C4-2B (cell line): ENCODE measurements at regions not wholly inside any gene's neighbourhood (a gene's known extent, or its start where the extent isn't known, plus 50 kb on each side); places are given as distances from the start of the nearest gene placed in this dataset.
"Not testable (repeated sequence)": the region's sequence is repeated elsewhere in the genome, so short reads cannot be mapped to it uniquely, and the experiment has no call there.

ENCODE experiments used
- H3K27ac ChIP-seq: fragments of 450-650 bp; 2 replicates; pipeline ENCODE4 v1.5.1; 2017
- CTCF ChIP-seq: fragments of 450-650 bp; conservative IDR thresholded peaks from 2 replicates; pipeline ENCODE4 v1.5.1; 2017; ENCODE audit warnings: mild to moderate bottlenecking
- ZFX ChIP-seq: fragments of 450-650 bp; IDR thresholded peaks from 2 replicates; pipeline ENCODE4 v1.6.1; 2017

- TF ChIP-seq ZFX: no peak
- no peak for TF ChIP-seq CTCF
- no peak overlapping the region for H3K27ac ChIP-seq
Observed at GRCh38 chr6:22372922-22373321, 76.1 kb upstream of the PRL start.

DNA sequence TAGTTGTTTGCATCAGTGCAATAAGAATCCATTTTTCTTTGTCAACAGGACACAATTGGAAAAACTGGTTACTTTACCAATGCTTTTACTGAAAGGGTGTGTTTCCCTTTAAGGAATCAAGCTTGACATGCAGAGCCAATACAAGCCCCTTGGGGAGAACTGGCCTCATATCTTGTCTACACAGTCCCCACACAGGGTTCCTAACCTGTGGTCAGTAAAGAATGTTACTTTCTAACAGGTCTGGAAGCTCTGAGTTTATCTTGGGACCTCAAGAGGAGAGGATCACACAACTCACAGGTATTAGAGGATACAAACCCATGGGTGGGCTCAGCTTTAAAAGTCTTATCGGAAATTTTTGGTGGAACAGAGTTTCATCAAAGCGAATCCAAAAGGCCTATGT is 78.1 kb upstream of the PRL start:
- H3K27ac ChIP-seq: not testable (repeated sequence)

DNA sequence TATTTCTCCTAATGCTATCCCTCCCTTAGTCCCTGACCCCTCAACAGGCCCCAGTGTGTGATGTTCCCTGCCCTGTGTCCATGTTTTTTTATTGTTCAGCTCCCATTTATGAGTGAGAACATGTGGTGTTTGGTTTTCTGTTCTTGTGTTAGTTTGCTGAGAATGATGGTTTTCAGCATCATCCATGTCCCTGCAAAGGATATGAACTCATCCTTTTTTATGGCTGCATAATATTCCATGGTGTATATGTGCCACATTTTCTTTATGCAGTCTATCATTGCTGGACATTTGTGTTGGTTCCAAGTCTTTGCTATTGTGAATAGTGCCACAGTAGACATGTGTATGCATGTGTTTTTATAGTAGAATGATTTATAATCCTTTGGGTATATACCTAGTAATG is 79.5 kb upstream of the PRL start:
- not testable (repeated sequence) for H3K27ac ChIP-seq

DNA sequence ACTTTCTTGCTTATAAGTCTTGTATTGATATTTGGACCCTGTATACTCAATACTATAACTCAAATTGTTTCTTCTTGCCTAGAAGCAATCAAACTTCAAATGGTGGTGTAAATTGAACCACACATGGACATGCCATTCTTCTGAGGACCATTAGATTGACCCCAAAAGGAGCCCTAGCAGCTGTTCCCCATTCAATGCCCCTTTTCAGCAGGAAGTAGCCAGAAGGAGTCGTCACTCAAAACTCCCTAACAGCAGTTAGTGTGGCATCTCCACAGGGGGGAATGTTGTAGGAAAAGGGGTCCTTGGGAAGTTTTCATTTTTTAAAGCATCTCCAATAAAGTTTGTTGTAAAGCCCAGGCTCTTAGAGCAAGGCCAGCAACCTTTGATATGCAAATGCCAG is 81.7 kb upstream of the PRL start:
- H3K27ac ChIP-seq: not testable (repeated sequence)

GRCh38 chr6:22380236-22380635 is 83.4 kb upstream of the PRL start:
- TF ChIP-seq CTCF (no peak), ZFX (no peak)
- no peak overlapping the region for H3K27ac ChIP-seq

- H3K27ac ChIP-seq: no peak overlapping the region
- no peak for TF ChIP-seq CTCF
- TF ChIP-seq ZFX: no peak
Observed at GRCh38 chr6:22381845-22382544, 85.2 kb upstream of the PRL start.

- H3K27ac ChIP-seq: no peak overlapping the region
- TF ChIP-seq CTCF (no peak), ZFX (no peak)
Observed at GRCh38 chr6:22383016-22383415, 86.2 kb upstream of the PRL start.

DNA sequence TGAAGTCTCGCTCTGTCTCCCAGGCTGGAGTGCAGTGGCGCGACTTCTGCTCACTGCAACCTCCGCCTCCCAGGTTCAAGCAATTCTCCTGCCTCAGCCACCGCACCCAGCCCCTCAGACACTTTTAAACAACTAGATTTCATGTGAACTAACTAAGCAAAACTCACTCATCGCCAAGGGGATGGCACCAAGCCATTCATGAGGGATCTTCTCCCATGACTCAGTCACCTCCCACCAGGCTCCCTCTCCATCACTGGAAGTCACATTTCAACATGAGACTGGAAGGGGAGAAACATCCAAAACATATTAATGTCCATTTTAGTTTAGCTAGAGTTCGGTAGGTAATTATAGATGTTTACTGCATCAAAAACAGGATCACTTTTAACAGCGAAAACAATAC is 95.9 kb upstream of the PRL start:
- TF ChIP-seq CTCF (no peak), ZFX (no peak)
- no peak overlapping the region for H3K27ac ChIP-seq

GRCh38 chr6:22394691-22395090 is 97.9 kb upstream of the PRL start:
- TF ChIP-seq CTCF (no peak), ZFX (no peak)
- H3K27ac ChIP-seq: no peak overlapping the region
